Aorta (tissue), 5 donors: ENCODE measurements at regions not wholly inside any gene's neighbourhood (a gene's known extent, or its start where the extent isn't known, plus 50 kb on each side); places are given as distances from the start of the nearest gene placed in this dataset.

Source experiments
- ATAC-seq: fragments of 200-7000 bp; cut with Tn5 transposase; one replicate; pipeline ENCODE4 v1.9.1; 2022; ENCODE audit warnings: moderate library complexity; ENCODE audit not compliant: low FRiP score
- DNase-seq, 2 donors: peaks; one replicate each; pipeline ENCODE4 v3.0.0-alpha.2; 2020
- H3K27ac ChIP-seq, 2 donors: one replicate each; pipeline ENCODE4 v1.5.1; 2013; ENCODE audit warnings: low read length in 2 of 2, mild to moderate bottlenecking in 2 of 2, moderate library complexity in 2 of 2, control low read depth in 1 of 2, inconsistent platforms in 1 of 2, low read depth in 1 of 2
- H3K27me3 ChIP-seq, 2 donors: one replicate each; pipeline ENCODE4 v1.6.1; 2013; ENCODE audit warnings: control low read depth in 1 of 2, low read length in 1 of 2, mild to moderate bottlenecking in 1 of 2, moderate library complexity in 1 of 2; ENCODE audit not compliant: insufficient read depth in 2 of 2, control insufficient read depth in 1 of 2
- H3K36me3 ChIP-seq, 2 donors: one replicate each; pipeline ENCODE4 v1.6.1; 2013; ENCODE audit warnings: control low read depth in 1 of 2, low read length in 1 of 2, mild to moderate bottlenecking in 1 of 2; ENCODE audit not compliant: insufficient read depth in 2 of 2, control insufficient read depth in 1 of 2
- H3K4me1 ChIP-seq, 2 donors: one replicate each; pipeline ENCODE4 v1.6.1; 2013; ENCODE audit warnings: low read length in 2 of 2, control low read depth in 1 of 2, mild to moderate bottlenecking in 1 of 2, moderate library complexity in 1 of 2; ENCODE audit not compliant: insufficient read depth in 2 of 2, control insufficient read depth in 1 of 2
- H3K4me3 ChIP-seq, 2 donors: one replicate each; pipeline ENCODE4 v1.5.1; 2013; ENCODE audit warnings: low read length in 2 of 2, control low read depth in 1 of 2, mild to moderate bottlenecking in 1 of 2
- H3K9me3 ChIP-seq: one replicate; pipeline ENCODE4 v1.6.1; 2013; ENCODE audit warnings: mild to moderate bottlenecking, low read length; ENCODE audit not compliant: control insufficient read depth
- WGBS, 2 donors: extraction: QIAGEN DNeasy Blood & Tissue Kit; methylation state at CpG; one replicate each; pipeline ENCODE4 v1.1.7; 2013; 5-methylcytosine and 5-hydroxymethylcytosine counted together
- intact Hi-C, 2 donors: fragments of 100-400 bp; cut with DNase I; formaldehyde crosslinking; loops; one replicate each; pipeline versions ENCODE4 v1.14.2 to v1.15.0; 2022
- donor health status: healthy with polysubstance abuse.
- donor health status: Bipolar disorder and iron deficiency.
- donor health status: DM: no; HTN: no; CAD: no.
- donor health status: DM: no; HTN: no; CAD: no.
- donor health status: DM: yes; HTN: yes; CAD: no.

- Histone ChIP-seq H3K9me3 (no peaks in the 10 kb centered on the region), H3K27me3 (no peaks in the 10 kb centered on the region), H3K4me1 (no peaks in the 10 kb centered on the region), H3K36me3 (no peaks in the 10 kb centered on the region), H3K27ac (no peak overlapping the region), H3K4me3 (no peak overlapping the region)
- 34 to 43% methylated on average over 6 of the region's 6 CpGs for WGBS, 2 donors
- DNase-seq (no peak), ATAC-seq (no peak)
- intact Hi-C loops, result no loop called here
These were observed 1333.7 kb upstream of the DIAPH2 start for GRCh38 chrX:95350774-95351488.

DNA sequence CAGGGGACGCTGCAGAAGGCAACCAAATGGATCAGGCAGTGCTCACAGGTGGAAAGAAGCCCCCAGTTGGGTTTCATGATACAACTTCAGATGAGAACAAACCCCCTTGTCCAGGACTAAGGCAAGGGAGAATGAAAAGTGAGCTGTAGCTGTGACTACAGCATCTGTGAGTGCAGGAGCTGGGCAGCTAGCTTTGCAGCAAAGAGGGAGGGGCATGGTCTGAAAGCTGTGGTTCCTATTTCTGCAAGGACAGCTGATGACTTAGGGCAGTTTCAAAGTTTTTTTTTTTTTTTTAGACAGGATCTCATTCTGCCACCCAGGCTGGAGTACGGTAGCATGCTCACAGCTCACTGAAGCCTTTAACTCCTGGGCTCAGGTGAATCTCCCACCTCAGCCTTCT lies 1317.4 kb upstream of the DIAPH2 start:
- H3K27ac ChIP-seq, result no peak overlapping the region
- intact Hi-C loops, result no loop called here
- no peaks in the 10 kb centered on the region for H3K4me1 ChIP-seq
- no peak for DNase-seq
- peaks cover 1% of the 10 kb centered on the region for H3K9me3 ChIP-seq
- no peaks in the 10 kb centered on the region for H3K36me3 ChIP-seq
- no peak overlapping the region for H3K4me3 ChIP-seq
- no peaks in the 10 kb centered on the region for H3K27me3 ChIP-seq
- no peak for ATAC-seq
- 71 to 91% methylated on average over 2 of the region's 2 CpGs for WGBS, 2 donors

DNA sequence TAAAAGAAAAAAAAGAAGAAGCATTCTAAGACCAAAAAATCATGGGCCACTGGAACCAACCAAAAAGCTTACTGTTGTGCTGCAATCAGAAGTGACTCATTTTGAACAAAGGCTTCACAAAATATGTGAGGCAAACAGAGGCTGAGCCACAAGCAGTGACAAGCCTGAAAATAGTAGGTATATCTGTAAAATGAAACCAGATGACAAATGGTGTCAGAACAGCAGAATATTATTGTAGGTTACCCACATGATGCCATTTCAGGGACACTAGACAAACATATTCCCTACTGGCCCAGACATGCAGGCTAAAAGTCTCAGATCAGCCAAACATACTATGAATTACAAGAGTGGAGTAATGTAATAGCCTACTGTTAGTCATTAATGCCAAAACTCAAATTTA lies 1301.8 kb upstream of the DIAPH2 start:
- intact Hi-C loops, result no loop called here
- DNase-seq (no peak), ATAC-seq (no peak)
- Histone ChIP-seq H3K4me1 (no peaks in the 10 kb centered on the region), H3K4me3 (no peak overlapping the region), H3K27me3 (no peaks in the 10 kb centered on the region), H3K27ac (no peak overlapping the region), H3K9me3 (no peaks in the 10 kb centered on the region), H3K36me3 (no peaks in the 10 kb centered on the region)

DNA sequence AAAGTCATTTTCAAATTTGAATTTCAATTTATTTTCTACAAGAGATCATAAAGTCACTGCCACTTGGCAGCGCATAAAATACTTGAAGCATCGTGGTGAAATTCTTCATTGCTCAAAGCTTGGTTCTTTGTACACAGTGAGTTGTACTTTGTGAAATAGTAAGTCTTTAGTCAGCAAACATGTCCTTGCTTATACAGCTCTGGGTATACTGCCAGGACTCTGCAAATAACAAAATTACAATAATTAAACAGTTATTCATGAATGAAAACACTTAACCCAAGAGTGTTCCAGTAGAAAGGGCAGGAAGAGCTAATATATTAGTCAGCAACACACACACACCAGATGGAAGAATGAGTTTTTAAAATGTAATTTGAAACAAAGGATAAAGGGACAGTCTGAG lies 1300.9 kb upstream of the DIAPH2 start:
- no peaks in the 10 kb centered on the region for H3K27me3 ChIP-seq
- WGBS, 2 donors, result 66 to 71% methylated on average over 2 of the region's 2 CpGs
- no peak for DNase-seq
- intact Hi-C loops, result no loop called here
- no peaks in the 10 kb centered on the region for H3K36me3 ChIP-seq
- H3K4me1 ChIP-seq, result no peaks in the 10 kb centered on the region
- H3K27ac ChIP-seq, result no peak overlapping the region
- ATAC-seq, result no peak
- no peaks in the 10 kb centered on the region for H3K9me3 ChIP-seq
- H3K4me3 ChIP-seq, result no peak overlapping the region

- ATAC-seq, result peak; percentile 56
- intact Hi-C loops, result no loop called here
- 32 to 69% methylated on average over 2 of the region's 2 CpGs for WGBS, 2 donors
- H3K9me3 ChIP-seq, result no peaks in the 10 kb centered on the region
- no peaks in the 10 kb centered on the region for H3K27me3 ChIP-seq
- H3K27ac ChIP-seq, result no peak overlapping the region
- H3K4me3 ChIP-seq, result no peak overlapping the region
- DNase-seq, result peak; percentile 51 to 62
- H3K36me3 ChIP-seq, result no peaks in the 10 kb centered on the region
- no peaks in the 10 kb centered on the region for H3K4me1 ChIP-seq
These were observed 1257.3 kb upstream of the DIAPH2 start for GRCh38 chrX:95427389-95427788.

- H3K4me1 ChIP-seq, result no peaks in the 10 kb centered on the region
- H3K36me3 ChIP-seq, result no peaks in the 10 kb centered on the region
- no peak overlapping the region for H3K27ac ChIP-seq
- no peak overlapping the region for H3K4me3 ChIP-seq
- intact Hi-C loops, result no loop called here
- no peak for DNase-seq
- ATAC-seq, result no peak
- no peaks in the 10 kb centered on the region for H3K27me3 ChIP-seq
- H3K9me3 ChIP-seq, result no peaks in the 10 kb centered on the region
These were observed 1249.4 kb upstream of the DIAPH2 start for GRCh38 chrX:95435198-95435597.

DNA sequence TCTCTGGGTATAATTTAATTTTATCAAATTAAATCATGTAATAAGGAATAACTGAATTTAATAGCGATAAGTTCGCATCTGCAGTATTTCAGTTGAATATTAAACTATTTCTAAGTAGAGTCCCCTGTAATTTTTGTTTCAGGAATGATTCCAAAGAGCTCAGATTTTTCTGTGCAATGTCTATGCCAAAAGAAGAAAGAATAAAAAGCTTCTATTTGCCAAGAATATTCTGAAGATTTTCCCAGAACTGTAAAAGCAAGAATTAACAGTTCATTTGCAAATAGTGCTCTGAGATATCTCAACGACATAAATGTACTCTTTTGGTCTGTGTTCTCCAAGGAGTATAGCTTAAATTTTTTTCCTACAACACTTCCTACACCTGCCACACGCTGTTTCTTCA lies 1242.8 kb upstream of the DIAPH2 start:
- intact Hi-C loops, result no loop called here
- 19 to 26% methylated on average over 4 of the region's 4 CpGs for WGBS, 2 donors
- DNase-seq, result no peak
- H3K27me3 ChIP-seq, result no peaks in the 10 kb centered on the region
- no peak for ATAC-seq
- H3K36me3 ChIP-seq, result no peaks in the 10 kb centered on the region
- no peaks in the 10 kb centered on the region for H3K9me3 ChIP-seq
- no peaks in the 10 kb centered on the region for H3K4me1 ChIP-seq
- H3K4me3 ChIP-seq, result no peak overlapping the region
- no peak overlapping the region for H3K27ac ChIP-seq

DNA sequence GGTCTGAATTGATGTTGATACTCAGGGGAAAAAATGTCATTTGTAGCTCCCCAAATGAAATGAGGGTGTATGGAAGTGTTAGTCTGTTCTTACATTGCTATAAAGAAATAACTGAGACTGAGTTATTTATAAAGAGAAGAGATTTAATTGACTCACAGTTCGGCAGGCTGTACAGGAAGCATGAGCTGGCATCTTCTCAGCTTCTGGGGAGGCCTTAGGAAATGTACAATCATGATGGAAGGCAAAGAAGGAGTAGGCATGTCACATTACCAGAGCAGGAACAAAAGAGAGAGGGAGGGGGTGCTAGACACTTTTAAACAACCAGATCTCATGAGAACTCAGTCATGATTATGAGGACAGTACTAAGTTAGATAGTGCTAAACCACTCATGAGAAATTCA lies 1199.9 kb upstream of the DIAPH2 start:
- no peak for DNase-seq
- 43 to 63% methylated on average over 1 of the region's 1 CpG for WGBS, 2 donors
- Histone ChIP-seq H3K27ac (no peak overlapping the region), H3K27me3 (no peaks in the 10 kb centered on the region), H3K36me3 (no peaks in the 10 kb centered on the region), H3K4me3 (no peak overlapping the region), H3K4me1 (no peaks in the 10 kb centered on the region), H3K9me3 (no peaks in the 10 kb centered on the region)
- intact Hi-C loops, result no loop called here
- no peak for ATAC-seq

GRCh38 chrX:95505721-95506120 lies 1178.9 kb upstream of the DIAPH2 start:
- Histone ChIP-seq H3K9me3 (no peaks in the 10 kb centered on the region), H3K27me3 (no peaks in the 10 kb centered on the region), H3K4me3 (no peak overlapping the region), H3K4me1 (no peaks in the 10 kb centered on the region), H3K36me3 (no peaks in the 10 kb centered on the region), H3K27ac (no peak overlapping the region)
- ATAC-seq, result no peak
- DNase-seq, result no peak
- intact Hi-C loops, result no loop called here
